Natural killer cell (primary cell): ENCODE measurements at regions not wholly inside any gene's neighbourhood (a gene's known extent, or its start where the extent isn't known, plus 50 kb on each side); places are given as distances from the start of the nearest gene placed in this dataset.
"Not testable (repeated sequence)": the region's sequence is repeated elsewhere in the genome, so short reads cannot be mapped to it uniquely, and the experiment has no call there.

Experiments used
- ATAC-seq, 3 donors: fragments of 150-1000 bp in 2 of 3; fragments of 200-7000 bp in 1 of 3; cut with Tn5 transposase; 1 replicate in 1 of 3; 2 replicates in 2 of 3; pipeline ENCODE4 v1.10.0; 2021; ENCODE audit warnings: mild to moderate bottlenecking in 2 of 3, moderate library complexity in 2 of 3
- DNase-seq, 2 donors: peaks; one replicate each; pipeline versions ENCODE4 v3.0.0 to v3.0.0-alpha.2; 2013 to 2021; ENCODE audit warnings: mixed read lengths in 1 of 2
- H3K27ac ChIP-seq: one replicate; pipeline ENCODE4 v1.5.1; 2013; ENCODE audit warnings: mild to moderate bottlenecking, low read length
- H3K27me3 ChIP-seq: one replicate; pipeline ENCODE4 v1.6.1; 2013; ENCODE audit warnings: low read length; ENCODE audit not compliant: control insufficient read depth, insufficient read depth
- H3K36me3 ChIP-seq: one replicate; pipeline ENCODE4 v1.6.1; 2013; ENCODE audit warnings: low read length; ENCODE audit not compliant: control insufficient read depth, insufficient read depth
- H3K4me1 ChIP-seq: one replicate; pipeline ENCODE4 v1.6.1; 2013; ENCODE audit warnings: low read length; ENCODE audit not compliant: control insufficient read depth, insufficient read depth
- H3K4me3 ChIP-seq: one replicate; pipeline ENCODE4 v1.5.1; 2013; ENCODE audit warnings: low read length
- H3K9me3 ChIP-seq: one replicate; pipeline ENCODE4 v1.6.1; 2013; ENCODE audit warnings: low read length; ENCODE audit not compliant: control insufficient read depth, insufficient read depth
- H3K27ac Mint-ChIP-seq, 2 donors: one replicate each; pipeline ENCODE4 v1.8.0; 2022; ENCODE audit warnings: mild to moderate bottlenecking in 2 of 2, mixed read lengths in 2 of 2, moderate library complexity in 1 of 2
- H3K27me3 Mint-ChIP-seq, 2 donors: one replicate each; pipeline ENCODE4 v1.8.0; 2022; ENCODE audit warnings: low read depth in 2 of 2, mixed read lengths in 2 of 2
- H3K36me3 Mint-ChIP-seq: one replicate; pipeline ENCODE4 v1.8.0; 2022; ENCODE audit warnings: mixed read lengths
- H3K4me1 Mint-ChIP-seq, 2 donors: one replicate each; pipeline ENCODE4 v1.8.0; 2022; ENCODE audit warnings: mixed read lengths in 2 of 2
- H3K4me3 Mint-ChIP-seq: one replicate; pipeline ENCODE4 v1.8.0; 2022; ENCODE audit warnings: mild to moderate bottlenecking, moderate library complexity, mixed read lengths
- H3K9me3 Mint-ChIP-seq, 2 donors: one replicate each; pipeline ENCODE4 v1.8.0; 2022; ENCODE audit warnings: mixed read lengths in 2 of 2
- CTCF ChIP-seq: fragments of 200-600 bp; IDR thresholded peaks from one replicate; pipeline ENCODE4 v1.8.0; 2022; ENCODE audit warnings: antibody characterized with exemption
- WGBS: methylation state at CpG from one replicate; pipeline ENCODE4 v1.1.7; 2013; ENCODE audit warnings: missing lambda C conversion rate; ENCODE audit not compliant: insufficient coverage; 5-methylcytosine and 5-hydroxymethylcytosine counted together
- intact Hi-C: fragments of 100-400 bp; cut with micrococcal nuclease; formaldehyde crosslinking; loops from one replicate; pipeline ENCODE4 v1.14.2; 2022

- no peaks in the 10 kb centered on the region for H3K36me3 ChIP-seq
- intact Hi-C loops: no loop called here
- H3K27me3 ChIP-seq: no peaks in the 10 kb centered on the region
- TF ChIP-seq CTCF: no peak
- no peaks in the 10 kb centered on the region for H3K9me3 Mint-ChIP-seq
- H3K4me3 Mint-ChIP-seq: no peak overlapping the region
- no peak overlapping the region for H3K27ac ChIP-seq
- no peak for ATAC-seq
- no peaks in the 10 kb centered on the region for H3K4me1 ChIP-seq
- no peak overlapping the region for H3K27ac Mint-ChIP-seq
- H3K27me3 Mint-ChIP-seq: no peaks in the 10 kb centered on the region
- no peak for DNase-seq
- WGBS: 86% methylated on average over 11 of the region's 11 CpGs
- H3K4me1 Mint-ChIP-seq: no peaks in the 10 kb centered on the region
- H3K36me3 Mint-ChIP-seq: no peaks in the 10 kb centered on the region
- no peak overlapping the region for H3K4me3 ChIP-seq
- no peaks in the 10 kb centered on the region for H3K9me3 ChIP-seq
Measured at GRCh38 chr12:131283191-131283861, 329.6 kb downstream of the ADGRD1 start.

- H3K4me3 ChIP-seq, H3K36me3 Mint-ChIP-seq, H3K9me3 Mint-ChIP-seq, H3K27me3 Mint-ChIP-seq, intact Hi-C loops, H3K9me3 ChIP-seq, H3K4me1 ChIP-seq, H3K27me3 ChIP-seq, H3K36me3 ChIP-seq, H3K4me1 Mint-ChIP-seq, H3K27ac ChIP-seq, ATAC-seq, H3K4me3 Mint-ChIP-seq, DNase-seq, H3K27ac Mint-ChIP-seq: not testable (repeated sequence)
- 93% methylated on average over 28 of the region's 32 CpGs for WGBS
Measured at GRCh38 chr12:131283862-131284825, 330.4 kb downstream of the ADGRD1 start.

- ATAC-seq, H3K36me3 ChIP-seq, H3K27ac ChIP-seq, DNase-seq, H3K27ac Mint-ChIP-seq, H3K4me1 ChIP-seq, H3K4me3 Mint-ChIP-seq, H3K9me3 ChIP-seq, H3K9me3 Mint-ChIP-seq, H3K4me3 ChIP-seq, H3K27me3 Mint-ChIP-seq, intact Hi-C loops, H3K36me3 Mint-ChIP-seq, H3K27me3 ChIP-seq, H3K4me1 Mint-ChIP-seq: not testable (repeated sequence)
- 80% methylated on average over 6 of the region's 9 CpGs for WGBS
Measured at GRCh38 chr12:131284954-131285904, 331.5 kb downstream of the ADGRD1 start.

- H3K36me3 ChIP-seq, H3K27me3 Mint-ChIP-seq, H3K27me3 ChIP-seq, H3K4me3 Mint-ChIP-seq, H3K27ac ChIP-seq, H3K4me1 Mint-ChIP-seq, H3K9me3 ChIP-seq, H3K9me3 Mint-ChIP-seq, intact Hi-C loops, H3K4me1 ChIP-seq, DNase-seq, H3K4me3 ChIP-seq, H3K36me3 Mint-ChIP-seq, H3K27ac Mint-ChIP-seq, ATAC-seq: not testable (repeated sequence)
- 92% methylated on average over 11 of the region's 19 CpGs for WGBS
Measured at GRCh38 chr12:131285905-131286295, 332.2 kb downstream of the ADGRD1 start.

- intact Hi-C loops, H3K4me3 ChIP-seq, DNase-seq, H3K36me3 ChIP-seq, H3K9me3 Mint-ChIP-seq, H3K4me3 Mint-ChIP-seq, H3K4me1 ChIP-seq, H3K9me3 ChIP-seq, H3K27me3 ChIP-seq, H3K27ac ChIP-seq, H3K36me3 Mint-ChIP-seq, H3K27me3 Mint-ChIP-seq, H3K4me1 Mint-ChIP-seq, H3K27ac Mint-ChIP-seq, ATAC-seq: not testable (repeated sequence)
- 94% methylated on average over 9 of the region's 24 CpGs for WGBS
Measured at GRCh38 chr12:131286301-131286700, 332.6 kb downstream of the ADGRD1 start.
